MG63 (cell line): ENCODE measurements at regions not wholly inside any gene's neighbourhood (a gene's known extent, or its start where the extent isn't known, plus 50 kb on each side); places are given as distances from the start of the nearest gene placed in this dataset.

Experiments used
- DNase-seq: peaks from one replicate; pipeline ENCODE4 v3.0.0-alpha.2; 2020
- H3K27me3 ChIP-seq: fragments of 250-450 bp; sonication (Bioruptor Pico); 2 replicates; pipeline ENCODE4 v1.5.1; 2020; ENCODE audit warnings: mild to moderate bottlenecking, moderate library complexity
- H3K36me3 ChIP-seq: fragments of 250-450 bp; sonication (Bioruptor Pico); 2 replicates; pipeline ENCODE4 v1.5.1; 2020; ENCODE audit warnings: mild to moderate bottlenecking, moderate library complexity
- H3K4me3 ChIP-seq: fragments of 250-450 bp; sonication (Bioruptor Pico); 2 replicates; pipeline ENCODE4 v1.5.1; 2020; ENCODE audit warnings: mild to moderate bottlenecking, moderate library complexity
- H3K9me3 ChIP-seq: fragments of 250-450 bp; sonication (Bioruptor Pico); 2 replicates; pipeline ENCODE4 v1.5.1; 2020; ENCODE audit warnings: mild to moderate bottlenecking, moderate library complexity

DNA sequence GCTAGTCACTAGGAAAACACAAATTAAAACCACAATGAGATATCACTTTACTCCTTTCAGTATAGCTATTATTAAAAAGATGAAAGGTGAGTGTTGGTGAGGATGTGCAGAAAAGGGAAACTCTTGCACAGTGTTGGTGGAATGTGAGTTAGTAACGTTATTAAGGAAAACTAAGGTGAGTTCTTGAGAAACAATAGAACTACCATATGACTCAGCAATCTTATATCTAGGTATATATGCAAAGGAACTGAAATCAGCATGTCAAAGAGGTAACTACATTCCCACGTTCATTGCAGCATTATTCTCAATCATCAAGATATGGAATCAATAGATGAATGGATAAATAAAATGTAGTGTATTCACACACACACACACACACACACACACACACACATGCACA, 117.3 kb upstream of the HNMT start:
- Histone ChIP-seq H3K4me3 (no peak overlapping the region), H3K27me3 (no peaks in the 10 kb centered on the region), H3K36me3 (no peaks in the 10 kb centered on the region), H3K9me3 (peaks cover 2% of the 10 kb centered on the region)
- no peak for DNase-seq

DNA sequence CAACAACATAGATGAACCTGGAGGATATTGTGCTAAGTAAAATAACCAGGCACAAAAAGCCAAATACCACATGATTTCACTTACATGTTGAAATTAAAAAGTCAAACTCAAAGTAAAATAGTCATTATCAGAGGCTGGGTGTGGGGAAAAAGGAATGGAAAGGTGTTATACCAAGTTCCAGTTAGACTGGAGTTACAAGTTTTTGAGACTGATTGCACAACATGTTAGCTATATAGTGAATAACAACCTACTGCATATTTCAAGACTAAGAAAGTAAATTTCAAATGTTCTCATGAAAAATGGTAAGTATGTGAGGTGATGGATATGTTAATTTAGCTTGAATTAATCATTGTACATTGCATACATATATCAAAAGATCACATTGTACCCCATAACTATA, 116.8 kb upstream of the HNMT start:
- no peak overlapping the region for H3K4me3 ChIP-seq
- H3K36me3 ChIP-seq, result no peaks in the 10 kb centered on the region
- DNase-seq, result no peak
- H3K27me3 ChIP-seq, result no peaks in the 10 kb centered on the region
- H3K9me3 ChIP-seq, result peaks cover 2% of the 10 kb centered on the region

DNA sequence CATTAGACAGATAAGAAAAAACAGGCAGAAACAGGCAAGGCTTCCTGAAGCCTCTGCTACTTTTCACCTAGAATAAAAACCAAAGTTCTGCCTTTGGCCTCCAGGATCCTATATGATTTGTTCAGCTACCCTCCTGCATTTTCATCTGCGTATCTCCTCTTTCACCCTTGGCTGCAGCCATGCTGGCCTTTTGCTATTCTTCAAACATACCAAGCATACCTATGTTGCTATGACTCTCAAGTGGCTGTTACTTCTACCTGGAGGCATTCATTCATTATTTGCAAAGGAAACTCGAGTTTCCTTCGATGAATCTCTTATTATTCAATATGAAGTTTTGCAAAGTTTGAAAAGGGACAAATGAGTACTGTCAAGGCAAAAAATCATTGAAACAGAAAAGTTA, 106.4 kb upstream of the HNMT start:
- H3K36me3 ChIP-seq, result no peaks in the 10 kb centered on the region
- H3K9me3 ChIP-seq, result no peaks in the 10 kb centered on the region
- H3K27me3 ChIP-seq, result no peaks in the 10 kb centered on the region; the same call in 1 of the 2 replicates
- no peak for DNase-seq
- no peak overlapping the region for H3K4me3 ChIP-seq

DNA sequence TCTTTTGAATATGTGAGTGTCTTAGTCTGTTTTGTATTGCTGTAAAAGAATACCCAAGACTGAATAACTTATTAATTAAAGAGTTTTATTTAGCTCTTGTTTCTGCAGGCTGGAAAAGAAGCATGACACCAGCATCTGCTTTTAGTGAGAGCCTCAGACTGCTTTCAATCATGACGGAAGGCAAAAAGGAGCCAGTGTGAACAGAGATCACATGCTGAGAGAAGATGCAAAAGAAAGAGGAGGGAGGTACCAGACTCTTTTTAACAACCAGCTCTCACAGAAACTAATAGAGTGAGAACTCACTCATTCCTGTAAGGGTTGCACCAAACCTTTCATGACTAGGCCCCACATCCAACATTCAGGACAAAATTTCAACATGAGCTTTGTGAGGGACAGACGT, 101.6 kb upstream of the HNMT start:
- H3K36me3 ChIP-seq, result no peaks in the 10 kb centered on the region
- DNase-seq, result no peak
- no peaks in the 10 kb centered on the region for H3K27me3 ChIP-seq
- H3K9me3 ChIP-seq, result no peaks in the 10 kb centered on the region
- H3K4me3 ChIP-seq, result no peak overlapping the region

DNA sequence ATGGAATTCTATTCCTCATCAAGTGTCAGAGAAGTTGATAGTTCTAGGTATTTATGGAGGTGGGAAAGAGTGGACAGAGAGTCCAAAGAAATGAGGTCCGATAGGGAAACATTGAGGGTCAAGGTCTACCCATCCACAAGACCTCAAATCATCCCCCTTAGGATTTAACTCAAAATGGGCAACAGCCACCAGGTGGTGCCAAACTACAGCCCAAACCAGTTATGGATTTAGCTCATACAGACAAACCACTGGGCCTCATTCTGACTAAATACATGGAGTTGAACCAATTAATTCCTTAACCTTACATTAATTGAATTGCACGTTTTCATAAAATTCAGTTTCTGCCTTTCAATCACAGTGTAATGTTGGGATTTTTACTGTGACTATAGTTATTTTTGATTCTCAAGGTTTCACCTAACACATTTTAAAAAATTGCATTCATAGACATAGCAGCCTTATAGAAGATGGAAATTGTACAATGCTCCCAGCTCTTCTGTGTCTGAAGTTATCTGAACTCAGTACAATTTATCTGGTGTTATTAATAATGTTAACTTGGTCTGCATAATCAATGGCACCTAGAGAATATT, 98.2 kb upstream of the HNMT start:
- Histone ChIP-seq H3K27me3 (no peaks in the 10 kb centered on the region), H3K36me3 (no peaks in the 10 kb centered on the region), H3K4me3 (no peak overlapping the region), H3K9me3 (no peaks in the 10 kb centered on the region)
- DNase-seq, result peak; percentile 15

DNA sequence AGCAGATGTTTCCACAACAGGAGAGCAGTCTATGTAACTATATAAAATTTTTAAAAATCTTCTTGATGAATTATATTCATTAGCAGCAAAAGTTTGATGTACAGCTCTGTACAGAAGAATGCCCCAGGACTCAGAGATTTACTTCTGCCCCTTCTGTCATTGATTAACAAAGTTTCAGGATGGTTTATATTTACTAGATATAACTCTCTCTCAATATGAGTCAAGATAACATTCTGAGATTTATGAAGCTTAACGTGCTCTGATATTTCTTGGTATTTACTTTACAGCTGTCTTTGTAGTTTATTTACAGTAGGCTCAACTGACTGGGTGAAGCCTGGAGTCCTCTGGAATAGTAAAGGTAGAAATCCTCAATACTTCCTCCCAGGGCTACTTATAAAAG, 93.6 kb upstream of the HNMT start:
- Histone ChIP-seq H3K27me3 (no peaks in the 10 kb centered on the region), H3K36me3 (no peaks in the 10 kb centered on the region), H3K4me3 (no peak overlapping the region), H3K9me3 (no peaks in the 10 kb centered on the region)
- no peak for DNase-seq

DNA sequence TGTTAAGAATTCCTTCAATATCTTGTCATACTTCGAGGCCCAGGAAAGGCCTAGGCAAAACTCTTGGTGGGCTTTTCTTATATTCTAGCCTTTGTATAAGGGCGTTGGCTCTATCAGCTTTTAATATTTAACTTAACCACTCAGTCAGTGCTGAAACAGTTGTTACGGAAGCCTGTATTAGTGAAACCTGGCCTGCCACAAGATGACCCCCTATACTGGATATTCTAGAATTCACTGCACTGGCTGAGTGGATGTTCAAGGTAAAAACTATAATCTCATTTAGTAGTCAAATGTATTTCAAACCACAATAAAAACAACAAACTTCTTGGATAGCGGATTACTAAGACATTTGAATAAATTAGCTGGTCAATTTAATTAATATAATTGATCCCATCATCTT, 91.7 kb upstream of the HNMT start:
- H3K36me3 ChIP-seq, result no peaks in the 10 kb centered on the region
- no peaks in the 10 kb centered on the region for H3K27me3 ChIP-seq
- DNase-seq, result no peak
- no peaks in the 10 kb centered on the region for H3K9me3 ChIP-seq
- H3K4me3 ChIP-seq, result no peak overlapping the region

DNA sequence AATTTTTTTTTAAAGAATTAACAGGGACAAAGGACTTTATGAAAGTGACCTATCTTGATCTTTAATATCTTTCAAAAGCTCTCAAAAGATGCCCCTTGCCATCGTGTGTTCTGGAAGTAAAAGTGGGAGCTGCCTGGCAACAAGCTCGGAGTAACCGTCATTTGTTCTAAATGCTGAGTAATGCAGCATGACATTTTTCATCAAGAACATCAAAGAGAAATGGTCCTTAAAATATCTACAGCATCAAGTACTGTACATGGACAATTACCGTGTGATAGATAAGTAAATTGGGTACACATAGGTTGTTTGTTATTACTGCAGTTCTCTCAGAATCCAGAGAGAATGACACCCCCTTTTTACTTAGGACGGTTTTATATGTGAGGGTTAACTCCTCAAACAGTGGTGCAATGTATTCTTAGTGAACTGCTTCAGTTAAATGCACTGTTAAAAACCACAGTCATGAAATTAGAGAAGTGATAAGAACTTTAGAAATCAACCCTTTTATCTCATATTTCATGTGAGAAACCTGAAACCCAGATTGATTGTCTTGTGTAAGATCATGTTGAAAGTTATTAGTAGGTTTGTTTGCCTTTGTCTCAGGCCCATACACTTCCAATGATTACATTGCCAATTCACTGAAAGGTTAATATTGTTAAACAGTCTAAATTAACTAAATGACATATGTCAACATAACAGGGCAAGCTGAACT, 90.6 kb upstream of the HNMT start:
- Histone ChIP-seq H3K27me3 (no peaks in the 10 kb centered on the region), H3K4me3 (no peak overlapping the region), H3K36me3 (no peaks in the 10 kb centered on the region), H3K9me3 (no peaks in the 10 kb centered on the region)
- no peak for DNase-seq

DNA sequence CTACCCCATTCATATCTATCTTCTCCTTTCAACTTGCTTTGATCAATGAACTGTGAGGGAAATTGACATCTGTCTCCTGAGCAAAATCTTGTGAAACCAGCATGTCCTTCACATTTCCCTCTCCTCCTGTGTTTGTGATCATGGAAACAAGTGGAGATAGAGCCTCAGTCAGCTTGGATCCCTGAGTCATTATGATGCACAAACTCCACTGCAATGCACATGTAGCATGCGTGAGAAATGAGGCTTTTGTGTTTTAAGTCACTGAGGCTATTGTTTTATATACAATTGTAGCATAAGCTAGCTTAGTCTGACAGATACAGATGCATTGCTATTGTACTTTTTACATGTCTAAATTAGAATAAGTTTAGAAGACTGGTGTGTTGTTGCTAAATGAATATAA, 85.2 kb upstream of the HNMT start:
- no peak for DNase-seq
- no peak overlapping the region for H3K4me3 ChIP-seq
- H3K36me3 ChIP-seq, result no peaks in the 10 kb centered on the region
- H3K9me3 ChIP-seq, result no peaks in the 10 kb centered on the region
- no peaks in the 10 kb centered on the region for H3K27me3 ChIP-seq

DNA sequence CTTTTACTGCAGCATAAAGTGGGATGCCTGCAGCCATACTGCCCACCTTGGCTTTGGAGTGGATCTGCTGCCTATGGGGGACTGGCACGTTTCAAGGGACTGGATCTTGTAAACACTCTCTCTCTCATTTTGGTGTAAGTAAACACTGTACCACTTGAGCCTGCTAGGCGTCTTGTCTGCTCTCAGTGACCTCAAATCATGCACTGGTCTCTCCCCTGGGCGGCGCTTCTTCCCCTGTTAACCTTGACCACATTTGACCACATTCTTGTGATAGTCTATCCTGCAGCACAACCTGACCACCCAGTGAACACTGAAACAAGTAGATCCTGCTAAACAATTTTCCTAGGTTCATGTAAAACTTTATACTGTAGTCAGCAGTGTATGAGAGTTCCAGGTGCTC, 82.6 kb upstream of the HNMT start:
- no peaks in the 10 kb centered on the region for H3K36me3 ChIP-seq
- no peak overlapping the region for H3K4me3 ChIP-seq
- DNase-seq, result no peak
- no peaks in the 10 kb centered on the region for H3K9me3 ChIP-seq
- H3K27me3 ChIP-seq, result no peaks in the 10 kb centered on the region

DNA sequence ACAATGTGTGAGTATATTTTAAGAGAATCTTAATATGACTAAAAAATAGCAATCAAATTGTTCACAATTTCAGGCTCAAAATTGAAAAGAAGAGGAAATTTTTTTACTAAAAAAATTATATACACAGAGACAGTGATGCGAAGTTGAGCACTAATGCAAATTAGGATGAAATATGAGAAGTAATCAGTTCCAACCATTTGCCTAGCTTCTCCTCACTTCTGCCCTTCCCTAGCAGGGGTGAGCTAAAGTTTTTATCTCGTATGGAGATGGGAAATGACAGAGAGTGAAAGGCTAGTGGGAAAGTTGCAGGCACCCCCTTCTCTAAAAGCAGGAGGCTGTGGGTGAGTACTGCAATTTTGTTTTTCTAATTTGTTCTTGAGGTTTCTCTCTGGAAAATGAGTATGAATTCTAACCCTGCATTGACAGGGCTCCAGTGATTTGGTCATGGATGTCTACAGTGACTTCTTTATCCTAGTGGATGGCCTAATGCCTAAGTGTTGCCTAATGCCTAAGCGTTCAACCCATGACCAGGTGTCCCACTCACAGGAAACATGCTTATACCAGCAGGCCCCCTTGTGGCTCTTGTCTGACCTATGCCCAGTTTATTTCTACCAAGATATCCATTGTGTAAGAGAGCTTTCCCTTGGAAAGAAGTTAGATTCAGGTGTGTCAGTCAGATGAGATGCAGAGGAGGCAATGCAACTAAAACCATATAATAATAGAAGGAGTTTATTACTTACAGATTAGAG, 78.0 kb upstream of the HNMT start:
- H3K9me3 ChIP-seq, result no peaks in the 10 kb centered on the region
- no peaks in the 10 kb centered on the region for H3K36me3 ChIP-seq
- no peaks in the 10 kb centered on the region for H3K27me3 ChIP-seq
- no peak overlapping the region for H3K4me3 ChIP-seq
- peak; percentile 7 for DNase-seq

DNA sequence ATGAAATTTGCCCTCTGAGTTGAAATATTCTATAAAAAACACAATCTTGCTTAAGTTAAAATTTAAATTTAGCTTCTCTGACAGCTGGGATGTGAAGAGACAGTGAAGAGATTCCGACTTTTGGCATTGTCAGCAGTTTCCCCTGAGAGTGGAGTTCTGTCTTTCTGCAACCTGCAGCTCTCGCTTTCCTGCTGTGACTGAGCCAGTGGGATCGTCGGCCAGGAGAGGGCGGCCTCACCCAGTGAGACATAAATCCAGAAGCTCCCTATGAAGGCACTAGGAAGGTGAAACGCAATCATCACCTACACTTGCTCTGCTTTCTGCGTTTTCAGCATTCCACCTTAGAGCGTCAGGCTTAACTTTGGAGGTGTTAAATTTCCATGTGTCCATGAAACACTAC, 75.4 kb upstream of the HNMT start:
- Histone ChIP-seq H3K27me3 (no peaks in the 10 kb centered on the region), H3K9me3 (no peaks in the 10 kb centered on the region), H3K4me3 (no peak overlapping the region), H3K36me3 (no peaks in the 10 kb centered on the region)
- peak; percentile 41 for DNase-seq

DNA sequence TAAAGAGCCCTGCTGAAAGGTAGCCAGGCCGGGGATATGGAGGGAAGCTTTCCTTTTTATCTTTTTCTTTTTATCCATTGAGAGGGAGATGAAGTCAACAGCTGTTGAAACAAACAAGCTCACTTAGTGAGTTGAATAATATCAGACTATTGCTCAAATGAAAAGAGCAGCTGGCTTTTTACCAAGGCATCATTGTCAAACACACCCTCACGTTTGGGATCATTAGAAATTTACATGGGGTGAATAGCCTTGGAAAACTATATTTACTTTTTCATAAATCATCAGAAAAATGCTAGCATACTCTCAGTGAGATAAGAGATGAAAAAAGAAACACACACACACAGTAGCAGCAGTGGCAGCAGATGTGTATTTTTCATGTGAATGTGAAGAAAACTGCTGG, 71.5 kb upstream of the HNMT start:
- no peaks in the 10 kb centered on the region for H3K27me3 ChIP-seq

DNA sequence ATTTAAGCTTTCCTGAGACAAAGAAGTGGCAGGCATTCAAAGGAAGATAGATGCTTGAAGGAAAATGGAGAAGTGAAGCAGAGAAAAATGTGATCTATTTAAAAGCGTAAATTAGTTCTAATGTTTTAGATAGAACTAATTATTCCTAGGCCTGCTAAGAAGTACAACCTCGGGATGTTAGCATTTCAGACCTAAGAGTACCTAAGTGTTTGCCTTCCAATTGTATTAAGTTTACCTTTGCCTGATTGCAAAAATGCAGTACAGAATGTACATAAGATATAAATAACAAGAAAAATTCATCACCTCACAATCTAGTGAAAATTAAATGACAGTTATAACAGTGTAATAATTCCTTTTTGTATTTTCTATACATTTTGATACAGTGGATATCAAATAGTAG, 71.1 kb upstream of the HNMT start:
- Histone ChIP-seq H3K27me3 (no peaks in the 10 kb centered on the region), H3K4me3 (no peak overlapping the region), H3K9me3 (no peaks in the 10 kb centered on the region), H3K36me3 (no peaks in the 10 kb centered on the region)
- DNase-seq, result no peak

More for the DNA sequence above, 71.5 kb upstream of the HNMT start:
- Histone ChIP-seq H3K9me3 (no peaks in the 10 kb centered on the region), H3K36me3 (no peaks in the 10 kb centered on the region), H3K4me3 (no peak overlapping the region)
- DNase-seq, result no peak

DNA sequence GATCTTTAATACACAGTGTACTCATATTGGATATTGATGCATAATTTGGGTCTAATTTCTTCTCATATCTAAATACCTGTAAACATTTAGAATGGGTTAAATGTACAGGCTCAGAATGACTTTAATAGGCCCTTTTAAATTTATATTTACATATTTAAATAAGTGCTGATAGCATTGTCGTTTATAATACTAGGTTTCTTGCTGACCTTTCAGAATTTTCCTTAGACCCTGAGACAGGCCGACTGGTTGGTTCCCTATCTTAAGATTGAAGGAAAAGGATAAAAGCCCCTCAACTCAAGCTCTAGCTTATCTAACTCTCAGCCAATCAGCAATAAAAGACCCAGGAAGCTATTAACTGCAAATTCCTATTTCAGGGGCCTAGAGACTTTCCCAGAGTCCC, 67.8 kb upstream of the HNMT start:
- Histone ChIP-seq H3K36me3 (no peaks in the 10 kb centered on the region), H3K9me3 (no peaks in the 10 kb centered on the region), H3K4me3 (no peak overlapping the region), H3K27me3 (no peaks in the 10 kb centered on the region)
- no peak for DNase-seq

DNA sequence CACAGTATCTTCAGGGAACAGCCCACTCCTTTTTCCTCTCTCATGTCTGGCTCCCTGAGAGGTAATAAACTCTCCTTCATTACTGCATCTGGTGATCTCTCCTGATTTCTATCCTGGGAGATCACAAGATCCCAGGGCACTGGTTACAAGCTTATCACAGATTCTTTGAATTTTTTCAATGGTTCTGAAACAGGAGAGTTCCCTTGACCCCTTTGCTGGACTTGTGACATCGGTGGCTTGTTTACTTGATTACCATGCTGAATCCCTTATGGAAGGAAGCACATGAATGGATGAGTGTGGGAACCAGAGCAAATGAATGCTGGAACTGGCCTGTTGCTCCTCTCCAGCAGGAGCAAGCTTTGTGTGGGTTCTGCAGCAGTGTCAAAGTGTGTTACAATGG, 67.2 kb upstream of the HNMT start:
- no peaks in the 10 kb centered on the region for H3K9me3 ChIP-seq
- H3K36me3 ChIP-seq, result no peaks in the 10 kb centered on the region
- DNase-seq, result no peak
- no peaks in the 10 kb centered on the region for H3K27me3 ChIP-seq
- no peak overlapping the region for H3K4me3 ChIP-seq

DNA sequence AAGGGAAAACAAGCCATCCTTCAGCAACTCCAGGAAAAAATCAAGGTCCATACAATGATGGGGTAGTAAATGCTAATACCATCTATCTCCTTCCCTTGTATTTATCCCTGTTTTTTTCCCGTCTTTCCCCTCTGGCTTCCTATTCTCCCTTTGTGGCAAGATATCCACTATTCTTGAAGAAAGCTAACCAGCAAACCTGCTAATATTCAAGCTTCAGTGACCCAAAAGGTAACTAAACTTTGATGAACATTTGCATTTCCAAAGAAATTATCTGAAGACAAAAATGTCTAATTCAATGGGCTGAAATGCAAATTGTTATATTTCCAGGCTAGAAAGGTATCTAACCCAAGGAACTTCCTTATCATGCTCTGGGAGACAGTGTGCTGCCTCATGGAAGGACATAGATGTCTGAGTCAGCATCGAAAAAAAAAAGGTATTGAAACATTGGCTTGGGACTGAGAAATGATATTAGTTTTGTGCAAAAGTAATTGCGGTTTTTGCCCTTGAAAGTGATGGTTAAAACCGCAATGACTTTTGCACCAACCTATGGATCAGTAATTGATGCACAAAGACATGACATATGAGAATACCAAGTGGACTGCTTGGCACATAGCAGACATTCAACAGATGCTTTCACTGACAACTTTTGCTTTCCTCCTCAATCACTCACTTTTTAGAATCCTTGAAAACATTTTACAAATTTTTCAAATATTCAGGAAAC, 63.7 kb upstream of the HNMT start:
- no peaks in the 10 kb centered on the region for H3K36me3 ChIP-seq
- no peaks in the 10 kb centered on the region for H3K27me3 ChIP-seq
- no peaks in the 10 kb centered on the region for H3K9me3 ChIP-seq
- no peak for DNase-seq
- no peak overlapping the region for H3K4me3 ChIP-seq
